Type B pancreatic cell (in vitro differentiated cells): ENCODE measurements at regions not wholly inside any gene's neighbourhood (a gene's known extent, or its start where the extent isn't known, plus 50 kb on each side); places are given as distances from the start of the nearest gene placed in this dataset.

Experiments used
- DNase-seq: peaks from one replicate; pipeline ENCODE4 v3.0.0; 2021; ENCODE audit warnings: mixed read lengths; ENCODE audit not compliant: unreplicated experiment; ENCODE audit errors: extremely low spot score
- H3K27ac Mint-ChIP-seq: 2 replicates; pipeline ENCODE4 v1.8.0; 2021; ENCODE audit warnings: mild to moderate bottlenecking, mixed read lengths
- H3K27me3 Mint-ChIP-seq: 2 replicates; pipeline ENCODE4 v1.8.0; 2021; ENCODE audit warnings: mixed read lengths
- H3K36me3 Mint-ChIP-seq: 2 replicates; pipeline ENCODE4 v1.8.0; 2021; ENCODE audit warnings: mixed read lengths
- H3K4me1 Mint-ChIP-seq: one replicate; pipeline ENCODE4 v1.8.0; 2021; ENCODE audit warnings: mixed read lengths; ENCODE audit not compliant: unreplicated experiment
- H3K4me3 Mint-ChIP-seq: 2 replicates; pipeline ENCODE4 v1.8.0; 2021; ENCODE audit warnings: mild to moderate bottlenecking, mixed read lengths
- H3K9me3 Mint-ChIP-seq: 2 replicates; pipeline ENCODE4 v1.8.0; 2021; ENCODE audit warnings: mixed read lengths
- TF ChIP-seq, protein P1 (sequence below): fragments of 200-600 bp; sonication (generic); conservative IDR thresholded peaks from 2 replicates; pipeline ENCODE4 v1.5.0; 2021; ENCODE audit warnings: antibody characterized with exemption, mild to moderate bottlenecking

DNA sequence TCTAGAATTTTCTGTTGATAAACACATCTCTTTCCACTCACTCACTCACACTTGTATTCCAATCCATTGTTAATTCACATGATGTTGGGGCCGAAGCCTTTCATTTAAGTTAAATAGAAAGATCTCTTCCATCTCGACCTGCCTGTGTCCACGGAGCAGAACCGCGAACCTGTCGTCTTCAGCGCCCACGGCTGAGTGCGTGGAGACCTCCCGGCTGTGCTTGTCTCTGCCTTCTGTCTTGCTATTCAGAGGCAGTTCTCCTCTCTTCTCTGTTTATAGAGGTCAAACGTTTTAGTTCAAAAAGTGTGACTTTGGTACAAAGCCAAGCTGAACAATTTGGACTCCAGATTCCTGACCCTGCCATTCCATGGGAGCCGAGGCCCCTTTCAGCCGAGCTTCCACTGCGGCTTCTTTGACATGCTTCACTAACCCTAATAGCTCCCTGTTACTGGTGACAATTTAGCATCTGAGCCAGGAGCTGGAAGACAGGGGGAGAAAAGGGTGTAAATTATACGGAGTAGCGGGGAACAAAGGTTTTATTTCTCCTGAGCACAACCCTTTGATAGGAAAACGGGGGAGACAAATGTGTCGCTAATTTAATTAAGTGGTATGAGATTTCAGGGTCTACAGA lies 314.4 kb upstream of the IRX4 start:
- Mint-ChIP-seq H3K4me1 (peaks cover 11% of the 10 kb centered on the region), H3K9me3 (peaks cover 8% of the 10 kb centered on the region), H3K4me3 (peak overlapping the region; percentile 6), H3K27ac (no peak overlapping the region), H3K36me3 (no peaks in the 10 kb centered on the region), H3K27me3 (peaks cover 66% of the 10 kb centered on the region)
- TF ChIP-seq, protein P1, sequence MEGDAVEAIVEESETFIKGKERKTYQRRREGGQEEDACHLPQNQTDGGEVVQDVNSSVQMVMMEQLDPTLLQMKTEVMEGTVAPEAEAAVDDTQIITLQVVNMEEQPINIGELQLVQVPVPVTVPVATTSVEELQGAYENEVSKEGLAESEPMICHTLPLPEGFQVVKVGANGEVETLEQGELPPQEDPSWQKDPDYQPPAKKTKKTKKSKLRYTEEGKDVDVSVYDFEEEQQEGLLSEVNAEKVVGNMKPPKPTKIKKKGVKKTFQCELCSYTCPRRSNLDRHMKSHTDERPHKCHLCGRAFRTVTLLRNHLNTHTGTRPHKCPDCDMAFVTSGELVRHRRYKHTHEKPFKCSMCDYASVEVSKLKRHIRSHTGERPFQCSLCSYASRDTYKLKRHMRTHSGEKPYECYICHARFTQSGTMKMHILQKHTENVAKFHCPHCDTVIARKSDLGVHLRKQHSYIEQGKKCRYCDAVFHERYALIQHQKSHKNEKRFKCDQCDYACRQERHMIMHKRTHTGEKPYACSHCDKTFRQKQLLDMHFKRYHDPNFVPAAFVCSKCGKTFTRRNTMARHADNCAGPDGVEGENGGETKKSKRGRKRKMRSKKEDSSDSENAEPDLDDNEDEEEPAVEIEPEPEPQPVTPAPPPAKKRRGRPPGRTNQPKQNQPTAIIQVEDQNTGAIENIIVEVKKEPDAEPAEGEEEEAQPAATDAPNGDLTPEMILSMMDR = no peak
- no peak for DNase-seq

DNA sequence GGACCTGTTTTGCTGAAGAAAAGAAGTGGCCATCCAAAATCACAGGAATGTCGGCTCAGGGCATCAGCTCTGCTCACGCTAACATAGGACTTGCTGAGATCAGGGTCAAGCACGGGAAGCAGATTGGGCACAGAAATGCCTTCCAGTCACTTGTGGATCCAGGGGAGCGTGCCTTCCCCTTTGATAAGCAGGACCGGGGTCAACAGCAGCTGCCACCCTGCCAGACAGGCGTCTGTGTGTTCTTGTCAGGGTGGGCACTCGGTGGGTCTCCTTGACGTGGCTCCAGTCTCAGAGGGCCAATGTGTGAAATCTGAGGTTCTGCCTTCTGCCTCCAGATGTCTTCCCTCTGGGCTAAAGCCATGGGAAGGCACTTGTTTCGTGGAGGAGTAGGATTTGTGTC lies 313.7 kb upstream of the IRX4 start:
- H3K27ac Mint-ChIP-seq = no peak overlapping the region
- TF ChIP-seq, protein P1 = no peak
- no peaks in the 10 kb centered on the region for H3K36me3 Mint-ChIP-seq
- H3K4me3 Mint-ChIP-seq = no peak overlapping the region
- H3K27me3 Mint-ChIP-seq = peaks cover 64% of the 10 kb centered on the region
- peaks cover 8% of the 10 kb centered on the region for H3K9me3 Mint-ChIP-seq
- H3K4me1 Mint-ChIP-seq = peaks cover 11% of the 10 kb centered on the region
- no peak for DNase-seq

DNA sequence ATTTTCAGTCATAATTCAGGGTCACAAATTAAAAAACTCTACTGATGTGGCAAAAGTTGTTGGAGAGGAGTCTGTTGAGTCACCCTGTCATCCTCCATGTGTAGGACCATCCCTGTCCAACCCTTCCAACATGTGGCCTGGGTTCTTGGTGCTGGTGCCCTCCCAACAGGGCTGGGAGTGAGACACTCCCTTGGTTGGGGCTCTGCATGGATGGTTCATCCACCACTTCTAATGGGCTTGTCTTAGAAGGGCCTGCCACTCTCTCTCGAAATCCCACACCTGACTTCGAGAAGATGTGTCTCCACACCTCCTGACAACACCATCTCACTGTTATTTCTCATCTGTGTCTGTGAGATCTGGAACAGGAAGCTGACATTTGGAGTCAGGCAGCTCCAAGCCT lies 312.2 kb upstream of the IRX4 start:
- H3K4me3 Mint-ChIP-seq = no peak overlapping the region
- TF ChIP-seq, protein P1 = no peak
- peaks cover 8% of the 10 kb centered on the region for H3K9me3 Mint-ChIP-seq
- peaks cover 54% of the 10 kb centered on the region for H3K27me3 Mint-ChIP-seq
- no peaks in the 10 kb centered on the region for H3K36me3 Mint-ChIP-seq
- no peak for DNase-seq
- H3K4me1 Mint-ChIP-seq = peaks cover 11% of the 10 kb centered on the region
- H3K27ac Mint-ChIP-seq = no peak overlapping the region

DNA sequence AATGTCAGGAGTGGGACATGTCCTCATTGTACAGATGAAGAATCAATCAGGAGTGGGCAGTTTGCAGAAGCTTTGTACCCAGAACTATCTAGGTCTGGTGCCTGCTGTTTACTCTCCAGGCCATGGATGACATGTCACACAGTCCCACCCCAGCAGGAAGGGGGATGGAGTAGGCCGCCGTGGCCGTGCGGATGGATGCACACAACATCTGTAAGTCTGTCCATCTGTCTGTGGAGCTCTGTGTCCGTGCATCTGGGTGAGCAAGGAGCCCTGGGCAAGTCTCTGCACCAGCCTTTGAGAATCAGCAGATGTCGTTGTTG lies 311.5 kb upstream of the IRX4 start:
- Mint-ChIP-seq H3K4me1 (peaks cover 11% of the 10 kb centered on the region), H3K36me3 (no peaks in the 10 kb centered on the region), H3K4me3 (no peak overlapping the region), H3K27me3 (peaks cover 52% of the 10 kb centered on the region), H3K9me3 (peaks cover 8% of the 10 kb centered on the region), H3K27ac (no peak overlapping the region)
- DNase-seq = no peak
- TF ChIP-seq, protein P1 = no peak

DNA sequence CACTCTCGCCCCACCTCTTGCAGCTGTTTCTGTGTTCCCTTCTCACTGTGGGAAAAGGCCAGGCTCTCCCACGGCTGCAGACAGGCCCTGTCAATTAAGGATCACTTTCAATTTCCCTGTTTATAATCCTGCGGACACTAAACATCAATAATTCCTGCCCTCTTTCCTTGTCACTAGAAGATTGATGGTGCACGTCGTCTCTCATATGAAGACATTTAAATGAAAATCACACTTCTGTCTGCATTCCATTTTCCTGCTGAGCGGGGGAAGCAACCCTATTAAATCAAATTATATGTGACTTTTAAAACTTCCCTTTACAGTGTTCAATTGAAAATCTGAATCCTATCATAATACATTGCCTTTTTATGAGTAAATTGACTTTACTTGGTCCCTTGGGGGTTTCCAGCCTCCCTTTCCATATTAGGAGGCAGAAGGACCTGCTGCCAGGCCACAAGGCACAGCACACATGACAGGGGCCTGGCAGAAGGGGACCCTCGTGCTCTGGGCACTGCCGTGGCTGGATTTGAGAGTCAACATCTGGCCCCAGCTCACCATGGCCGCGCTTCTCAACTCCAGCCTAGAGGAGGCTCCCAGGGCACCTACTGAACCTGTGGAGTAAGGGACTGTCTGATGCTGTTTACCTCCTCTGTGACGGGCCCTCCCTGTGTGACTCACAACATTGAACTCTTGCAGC lies 311.0 kb upstream of the IRX4 start:
- TF ChIP-seq, protein P1 = no peak
- no peak overlapping the region for H3K4me3 Mint-ChIP-seq
- H3K9me3 Mint-ChIP-seq = peaks cover 8% of the 10 kb centered on the region
- no peaks in the 10 kb centered on the region for H3K36me3 Mint-ChIP-seq
- no peak overlapping the region for H3K27ac Mint-ChIP-seq
- DNase-seq = peak; percentile 58
- H3K27me3 Mint-ChIP-seq = peaks cover 51% of the 10 kb centered on the region
- H3K4me1 Mint-ChIP-seq = peaks cover 11% of the 10 kb centered on the region
